ENCODE measurements at regions not wholly inside any gene's neighbourhood (a gene's known extent, or its start where the extent isn't known, plus 50 kb on each side); places are given as distances from the start of the nearest gene placed in this dataset.

GRCh38 chr5:2241842-2242241, 359.1 kb upstream of the IRX4 start:
- no peak for TF ChIP-seq CTCF (conservative IDR thresholded peaks at IDR 0.05; ENCODE audit: low read depth in 2 of 2)
- no peak for TF ChIP-seq POLR2AphosphoS5 (IDR thresholded peaks at IDR 0.05; ENCODE audit: low read depth)
- TF ChIP-seq EZH2phosphoT487 (IDR thresholded peaks at IDR 0.05; ENCODE audit: unreplicated experiment) = no peak
- no peak for TF ChIP-seq CREB1 (CRISPR knock-in tag; IDR thresholded peaks at IDR 0.05; ENCODE audit: low read depth)
- no peak for TF ChIP-seq EZH2 (IDR thresholded peaks at IDR 0.05; ENCODE audit: low read depth, unreplicated experiment)
- TF ChIP-seq NANOG (IDR thresholded peaks at IDR 0.05; ENCODE audit: borderline replicate concordance) = no peak
- no peak for TF ChIP-seq ZNF114 (CRISPR knock-in tag; IDR thresholded peaks at IDR 0.05)
- no peak for TF ChIP-seq REST (IDR thresholded peaks at IDR 0.05; ENCODE audit: unreplicated experiment)
- no peak for TF ChIP-seq STAT1 (IDR thresholded peaks at IDR 0.05; ENCODE audit: unreplicated experiment)
- no peak for TF ChIP-seq ZNF462 (CRISPR knock-in tag; IDR thresholded peaks at IDR 0.05)
- no peak for TF ChIP-seq JUNB (IDR thresholded peaks at IDR 0.05; ENCODE audit: unreplicated experiment)

Data from GM23338 (cell line).